Astrocyte (in vitro differentiated cells and primary cell): ENCODE measurements at regions not wholly inside any gene's neighbourhood (a gene's known extent, or its start where the extent isn't known, plus 50 kb on each side); places are given as distances from the start of the nearest gene placed in this dataset.

Source experiments
- EZH2 ChIP-seq: IDR thresholded peaks from 2 replicates; pipeline ENCODE4 v1.6.1; 2012; ENCODE audit warnings: mild to moderate bottlenecking, low read length, inconsistent platforms; ENCODE audit not compliant: insufficient read depth
- TF ChIP-seq, protein P1 (sequence below): IDR thresholded peaks from 2 replicates; pipeline ENCODE4 v1.5.1; 2011; ENCODE audit warnings: low read depth, mild to moderate bottlenecking, inconsistent platforms, low read length, moderate library complexity; ENCODE audit not compliant: insufficient read depth

DNA sequence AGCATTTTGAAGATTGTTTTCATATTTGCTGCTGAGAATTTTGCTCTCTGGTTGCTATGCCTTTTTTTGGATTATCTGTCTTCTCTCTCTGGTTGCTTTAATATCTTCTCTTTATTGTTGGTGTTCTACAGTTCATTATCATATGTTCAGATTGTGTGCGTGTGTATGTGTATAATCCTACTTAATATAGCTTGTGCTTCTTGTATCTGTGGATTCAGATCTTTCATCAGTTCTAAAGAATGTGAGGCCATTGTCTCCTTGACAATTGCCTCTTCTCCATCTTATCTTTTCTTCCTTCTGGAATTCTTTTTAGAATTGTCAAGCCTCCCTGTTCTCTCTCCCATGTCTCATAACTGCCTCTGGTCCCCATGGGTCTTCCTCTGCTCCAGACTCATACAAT, 195.4 kb downstream of the CDC5L start:
- no peak for TF ChIP-seq EZH2
- TF ChIP-seq, protein P1, sequence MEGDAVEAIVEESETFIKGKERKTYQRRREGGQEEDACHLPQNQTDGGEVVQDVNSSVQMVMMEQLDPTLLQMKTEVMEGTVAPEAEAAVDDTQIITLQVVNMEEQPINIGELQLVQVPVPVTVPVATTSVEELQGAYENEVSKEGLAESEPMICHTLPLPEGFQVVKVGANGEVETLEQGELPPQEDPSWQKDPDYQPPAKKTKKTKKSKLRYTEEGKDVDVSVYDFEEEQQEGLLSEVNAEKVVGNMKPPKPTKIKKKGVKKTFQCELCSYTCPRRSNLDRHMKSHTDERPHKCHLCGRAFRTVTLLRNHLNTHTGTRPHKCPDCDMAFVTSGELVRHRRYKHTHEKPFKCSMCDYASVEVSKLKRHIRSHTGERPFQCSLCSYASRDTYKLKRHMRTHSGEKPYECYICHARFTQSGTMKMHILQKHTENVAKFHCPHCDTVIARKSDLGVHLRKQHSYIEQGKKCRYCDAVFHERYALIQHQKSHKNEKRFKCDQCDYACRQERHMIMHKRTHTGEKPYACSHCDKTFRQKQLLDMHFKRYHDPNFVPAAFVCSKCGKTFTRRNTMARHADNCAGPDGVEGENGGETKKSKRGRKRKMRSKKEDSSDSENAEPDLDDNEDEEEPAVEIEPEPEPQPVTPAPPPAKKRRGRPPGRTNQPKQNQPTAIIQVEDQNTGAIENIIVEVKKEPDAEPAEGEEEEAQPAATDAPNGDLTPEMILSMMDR: no peak
